Neuronal stem cell (in vitro differentiated cells): ENCODE measurements at regions not wholly inside any gene's neighbourhood (a gene's known extent, or its start where the extent isn't known, plus 50 kb on each side); places are given as distances from the start of the nearest gene placed in this dataset.
"Not testable (repeated sequence)": the region's sequence is repeated elsewhere in the genome, so short reads cannot be mapped to it uniquely, and the experiment has no call there.

Source experiments
- DNase-seq: peaks from one replicate; pipeline ENCODE4 v3.0.0-alpha.2; 2013; ENCODE audit warnings: low spot score
- H2AFZ ChIP-seq: one replicate; pipeline ENCODE4 v1.6.1; 2013; ENCODE audit warnings: mild to moderate bottlenecking, low read length, inconsistent platforms
- H2AK5ac ChIP-seq: 2 replicates; pipeline ENCODE4 v1.6.1; 2013; ENCODE audit warnings: low read depth, mild to moderate bottlenecking, inconsistent platforms, low read length, moderate library complexity, mixed read lengths
- H2BK120ac ChIP-seq: 2 replicates; pipeline ENCODE4 v1.6.1; 2013; ENCODE audit warnings: low read depth, mild to moderate bottlenecking, inconsistent platforms, low read length, moderate library complexity, mixed read lengths
- H2BK12ac ChIP-seq: one replicate; pipeline ENCODE4 v1.6.1; 2013; ENCODE audit warnings: low read length, inconsistent platforms
- H2BK15ac ChIP-seq: 2 replicates; pipeline ENCODE4 v1.6.1; 2013; ENCODE audit warnings: mild to moderate bottlenecking, low read length, inconsistent platforms, mixed read lengths
- H2BK5ac ChIP-seq: one replicate; pipeline ENCODE4 v1.6.1; 2013; ENCODE audit warnings: inconsistent platforms, mild to moderate bottlenecking, low read length, moderate library complexity
- H3K14ac ChIP-seq: one replicate; pipeline ENCODE4 v1.6.1; 2013; ENCODE audit warnings: low read length, inconsistent platforms
- H3K18ac ChIP-seq: 2 replicates; pipeline ENCODE4 v1.6.1; 2013; ENCODE audit warnings: low read length, inconsistent platforms
- H3K23ac ChIP-seq: 2 replicates; pipeline ENCODE4 v1.6.1; 2013; ENCODE audit warnings: low read depth, mild to moderate bottlenecking, mixed read lengths, low read length, inconsistent platforms; ENCODE audit not compliant: poor library complexity
- H3K27ac ChIP-seq: replicated peaks from 3 replicates; pipeline ENCODE4 v1.5.1; 2013; ENCODE audit warnings: low read length, inconsistent platforms
- H3K27me3 ChIP-seq, 3 experiments: 2 replicates each; pipeline ENCODE4 v1.6.1; 2013; ENCODE audit warnings: low read length in 3 of 3, mild to moderate bottlenecking in 2 of 3, inconsistent platforms in 1 of 3, low read depth in 1 of 3, mixed read lengths in 1 of 3, moderate library complexity in 1 of 3; ENCODE audit not compliant: control insufficient read depth in 3 of 3, insufficient read depth in 3 of 3
- H3K36me3 ChIP-seq, 2 donors: replicated peaks in 1 of 2; 2 replicates each; pipeline ENCODE4 v1.6.1; 2013; ENCODE audit warnings: low read length in 2 of 2; ENCODE audit not compliant: control insufficient read depth in 2 of 2, insufficient read depth in 2 of 2
- H3K4ac ChIP-seq: 2 replicates; pipeline ENCODE4 v1.6.1; 2013; ENCODE audit warnings: inconsistent platforms, mild to moderate bottlenecking, low read length, moderate library complexity
- H3K4me1 ChIP-seq, 2 donors: 1 replicate in 1 of 2; 2 replicates in 1 of 2; pipeline ENCODE4 v1.6.1; 2013; ENCODE audit warnings: low read length in 2 of 2, low read depth in 1 of 2; ENCODE audit not compliant: control insufficient read depth in 2 of 2, insufficient read depth in 1 of 2
- H3K4me2 ChIP-seq: one replicate; pipeline ENCODE4 v1.6.1; 2013; ENCODE audit warnings: mild to moderate bottlenecking, low read length, inconsistent platforms; ENCODE audit not compliant: insufficient read depth, poor library complexity, severe bottlenecking
- H3K4me3 ChIP-seq, 2 donors: 2 replicates each; pipeline ENCODE4 v1.5.1; 2013; ENCODE audit warnings: low read length in 2 of 2, mild to moderate bottlenecking in 2 of 2, inconsistent platforms in 1 of 2, moderate library complexity in 1 of 2
- H3K79me1 ChIP-seq: one replicate; pipeline ENCODE4 v1.6.1; 2013; ENCODE audit warnings: low read depth, mild to moderate bottlenecking, inconsistent platforms, low read length, moderate library complexity
- H3K9ac ChIP-seq: one replicate; pipeline ENCODE4 v1.6.1; 2013; ENCODE audit warnings: mild to moderate bottlenecking, low read depth, low read length, inconsistent platforms; ENCODE audit not compliant: poor library complexity
- H3K9me3 ChIP-seq, 2 donors: replicated peaks in 1 of 2; 2 replicates each; pipeline versions ENCODE3 to v1.6.1; 2013; ENCODE audit warnings: low read length in 2 of 2, mild to moderate bottlenecking in 2 of 2, inconsistent platforms in 1 of 2, low read depth in 1 of 2, mixed read lengths in 1 of 2, moderate library complexity in 1 of 2; ENCODE audit not compliant: control insufficient read depth in 2 of 2, insufficient read depth in 1 of 2
- H4K8ac ChIP-seq: one replicate; pipeline ENCODE4 v1.6.1; 2013; ENCODE audit warnings: low read depth, mild to moderate bottlenecking, inconsistent platforms, low read length, moderate library complexity
- H4K91ac ChIP-seq: one replicate; pipeline ENCODE4 v1.6.1; 2013; ENCODE audit warnings: low read length, low read depth, mild to moderate bottlenecking, inconsistent platforms; ENCODE audit not compliant: poor library complexity
- WGBS, 2 donors: extraction: QIAGEN DNeasy Blood & Tissue Kit; methylation state at CpG; one replicate each; pipeline ENCODE4 v1.1.7; 2013; ENCODE audit warnings: missing lambda C conversion rate in 2 of 2, mixed read lengths in 1 of 2; ENCODE audit not compliant: insufficient read length in 2 of 2, insufficient replicate concordance in 1 of 2; ENCODE audit errors: extremely low coverage in 2 of 2; 5-methylcytosine and 5-hydroxymethylcytosine counted together

GRCh38 chrY:17511984-17512383 lies 368.0 kb downstream of the CDY2B start:
- not testable (repeated sequence) for H2BK5ac ChIP-seq, H3K27me3 ChIP-seq, H3K14ac ChIP-seq, H3K18ac ChIP-seq, H2BK15ac ChIP-seq, H2BK120ac ChIP-seq, DNase-seq, H3K23ac ChIP-seq, H2AK5ac ChIP-seq, H3K4me3 ChIP-seq, H3K36me3 ChIP-seq, H3K4ac ChIP-seq, H3K4me2 ChIP-seq, H3K79me1 ChIP-seq, H3K4me1 ChIP-seq, H2AFZ ChIP-seq, H2BK12ac ChIP-seq, H3K27ac ChIP-seq, H3K9ac ChIP-seq, H4K91ac ChIP-seq, H4K8ac ChIP-seq, H3K9me3 ChIP-seq
- WGBS, 2 donors: no CpG with 5 or more reads among the region's 3 CpGs

GRCh38 chrY:17511476-17511875 lies 368.5 kb downstream of the CDY2B start:
- H2BK15ac ChIP-seq, H4K91ac ChIP-seq, H3K4me2 ChIP-seq, H2BK120ac ChIP-seq, H3K23ac ChIP-seq, H3K36me3 ChIP-seq, H2AFZ ChIP-seq, DNase-seq, H3K79me1 ChIP-seq, H2BK5ac ChIP-seq, H3K4ac ChIP-seq, H3K14ac ChIP-seq, H2AK5ac ChIP-seq, H3K27ac ChIP-seq, H3K4me3 ChIP-seq, H3K27me3 ChIP-seq, H3K4me1 ChIP-seq, H3K9me3 ChIP-seq, H3K9ac ChIP-seq, H4K8ac ChIP-seq, H3K18ac ChIP-seq, H2BK12ac ChIP-seq: not testable (repeated sequence)
- WGBS, 2 donors: no CpG with 5 or more reads among the region's 1 CpG

- H3K9ac ChIP-seq, H3K79me1 ChIP-seq, H2BK5ac ChIP-seq, H4K91ac ChIP-seq, H3K9me3 ChIP-seq, H3K36me3 ChIP-seq, H2BK12ac ChIP-seq, H3K4me1 ChIP-seq, H3K23ac ChIP-seq, H2BK15ac ChIP-seq, H3K14ac ChIP-seq, H3K4me2 ChIP-seq, DNase-seq, H2BK120ac ChIP-seq, H3K27me3 ChIP-seq, H4K8ac ChIP-seq, H3K4me3 ChIP-seq, H3K18ac ChIP-seq, H2AFZ ChIP-seq, H2AK5ac ChIP-seq, H3K4ac ChIP-seq, H3K27ac ChIP-seq: not testable (repeated sequence)
- WGBS, 2 donors: no CpG with 5 or more reads among the region's 2 CpGs
Measured at GRCh38 chrY:17505834-17506233, 374.2 kb downstream of the CDY2B start.

- not testable (repeated sequence) for H3K4me3 ChIP-seq, H3K4ac ChIP-seq, H4K8ac ChIP-seq, H2BK15ac ChIP-seq, H3K36me3 ChIP-seq, H3K9me3 ChIP-seq, H3K79me1 ChIP-seq, H2BK120ac ChIP-seq, H3K4me1 ChIP-seq, H3K14ac ChIP-seq, H3K23ac ChIP-seq, H3K27ac ChIP-seq, H3K9ac ChIP-seq, H2AK5ac ChIP-seq, H2BK12ac ChIP-seq, H3K27me3 ChIP-seq, H2BK5ac ChIP-seq, H2AFZ ChIP-seq, H4K91ac ChIP-seq, H3K4me2 ChIP-seq, H3K18ac ChIP-seq, DNase-seq
Measured at GRCh38 chrY:17484763-17485162, 395.3 kb downstream of the CDY2B start.
